RWPE1 (cell line): ENCODE measurements at regions not wholly inside any gene's neighbourhood (a gene's known extent, or its start where the extent isn't known, plus 50 kb on each side); places are given as distances from the start of the nearest gene placed in this dataset.
"Not testable (repeated sequence)": the region's sequence is repeated elsewhere in the genome, so short reads cannot be mapped to it uniquely, and the experiment has no call there.

Experiments used
- CTCF ChIA-PET: fragments of 350-600 bp; sonication (Branson Sonifier 250); formaldehyde crosslinking; extraction: SDS; loops from one replicate; lab custom pipeline; 2021; lab: Yijun Ruan, JAX
- POLR2A ChIA-PET: fragments of 400-600 bp; formaldehyde crosslinking; extraction: SDS; loops from one replicate; lab custom pipeline; 2020; ENCODE audit warnings: antibody characterized with exemption; ENCODE audit not compliant: low non-redundant PET; lab: Yijun Ruan, JAX
- DNase-seq: peaks from one replicate; pipeline ENCODE4 v3.0.0; 2012; ENCODE audit warnings: low spot score
- H3K27ac ChIP-seq: fragments of 450-650 bp; 2 replicates; pipeline ENCODE4 v1.5.1; 2017
- CTCF ChIP-seq: fragments of 450-650 bp; conservative IDR thresholded peaks from 2 replicates; pipeline ENCODE4 v1.5.1; 2017; ENCODE audit warnings: low read depth, mild to moderate bottlenecking

DNA sequence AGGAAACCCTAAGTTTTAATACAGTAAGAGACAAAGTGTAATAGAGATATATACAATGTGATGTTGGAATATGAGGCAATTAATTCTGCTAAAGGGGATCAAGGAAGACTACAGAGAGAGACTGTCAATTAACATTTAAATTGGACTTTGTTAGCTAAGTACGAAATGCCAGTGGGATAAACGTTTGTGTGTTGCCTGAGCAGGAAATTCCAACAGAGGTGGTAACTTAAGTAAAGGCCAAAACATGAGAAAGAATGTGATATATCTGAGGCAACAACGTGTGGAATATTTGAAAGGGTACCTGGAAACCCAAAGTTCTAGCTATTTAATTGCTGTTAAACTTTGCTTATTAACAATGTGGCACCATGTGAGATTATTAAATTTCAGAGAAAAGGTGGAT lies 1666.9 kb upstream of the WWC1 start:
- ChIA-PET POLR2A (no interaction called here), CTCF (no interaction called here)
- DNase-seq, result no peak
- no peak for TF ChIP-seq CTCF
- no peak overlapping the region for H3K27ac ChIP-seq

GRCh38 chr5:166625210-166625865 lies 1666.1 kb upstream of the WWC1 start:
- ChIA-PET POLR2A (no interaction called here), CTCF (no interaction called here)
- TF ChIP-seq CTCF, result no peak
- H3K27ac ChIP-seq, result no peak overlapping the region
- DNase-seq, result no peak

- no peak for DNase-seq
- POLR2A ChIA-PET, result no interaction called here
- TF ChIP-seq CTCF, result no peak
- H3K27ac ChIP-seq, result no peak overlapping the region
- CTCF ChIA-PET, result interaction anchor here (0.7 kb wide), 1 partner anchor 1587 kb away, joined by 4 read pairs; no protein-coding TSS in a partner anchor
Measured at GRCh38 chr5:166637295-166637694, 1654.2 kb upstream of the WWC1 start.

GRCh38 chr5:166639151-166639550 lies 1652.3 kb upstream of the WWC1 start:
- no peak for TF ChIP-seq CTCF
- no peak for DNase-seq
- CTCF ChIA-PET, result no interaction called here
- POLR2A ChIA-PET, result no interaction called here
- H3K27ac ChIP-seq, result no peak overlapping the region

DNA sequence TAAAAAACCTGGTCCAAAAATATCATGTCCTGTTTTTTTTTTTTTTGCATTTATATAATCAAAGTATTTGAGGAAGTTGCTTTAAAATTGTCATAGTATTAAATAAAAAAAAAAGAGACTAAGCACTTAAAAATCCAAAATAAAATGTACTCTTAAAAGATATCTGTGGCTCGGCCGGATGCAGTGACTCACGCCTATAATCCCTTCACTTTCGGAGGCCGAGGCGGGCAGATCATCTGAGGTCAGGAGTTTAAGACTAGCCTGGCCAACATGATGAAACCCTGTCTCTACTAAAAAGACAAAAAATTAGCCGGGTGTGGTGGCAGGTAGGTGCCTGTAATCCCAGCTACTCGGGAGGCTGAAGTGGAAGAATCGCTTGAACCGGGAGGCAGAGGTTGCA lies 1651.3 kb upstream of the WWC1 start:
- DNase-seq, POLR2A ChIA-PET: not testable (repeated sequence)
- peak overlapping the region; percentile 70 for H3K27ac ChIP-seq
- CTCF ChIA-PET, result interaction anchor here (0.6 kb wide), 1 partner anchor 1074 kb away, joined by 3 read pairs; no protein-coding TSS in a partner anchor

DNA sequence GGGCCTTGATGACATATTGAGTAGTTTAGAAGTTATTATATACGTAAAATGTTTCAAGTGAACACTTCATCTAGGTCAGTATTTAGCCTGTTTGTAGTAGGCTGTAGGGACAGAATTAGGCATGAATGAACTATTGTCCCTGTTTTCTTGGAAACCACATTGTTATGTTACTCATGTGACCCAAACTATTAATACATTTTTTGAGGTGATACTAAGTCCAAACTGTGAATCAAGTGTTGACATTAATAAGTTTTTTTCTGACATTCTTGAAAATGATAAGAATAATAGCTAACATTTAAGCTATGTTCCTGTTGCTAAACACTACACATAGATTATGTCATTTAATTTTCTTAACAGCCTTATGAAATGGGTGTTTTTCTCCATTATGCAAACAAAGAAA lies 1642.7 kb upstream of the WWC1 start:
- CTCF ChIA-PET, result interaction anchor here (0.6 kb wide), 1 partner anchor 143 kb away, joined by 5 read pairs; no protein-coding TSS in a partner anchor
- POLR2A ChIA-PET, result no interaction called here
- TF ChIP-seq CTCF, result no peak
- DNase-seq, result no peak
- H3K27ac ChIP-seq, result no peak overlapping the region

DNA sequence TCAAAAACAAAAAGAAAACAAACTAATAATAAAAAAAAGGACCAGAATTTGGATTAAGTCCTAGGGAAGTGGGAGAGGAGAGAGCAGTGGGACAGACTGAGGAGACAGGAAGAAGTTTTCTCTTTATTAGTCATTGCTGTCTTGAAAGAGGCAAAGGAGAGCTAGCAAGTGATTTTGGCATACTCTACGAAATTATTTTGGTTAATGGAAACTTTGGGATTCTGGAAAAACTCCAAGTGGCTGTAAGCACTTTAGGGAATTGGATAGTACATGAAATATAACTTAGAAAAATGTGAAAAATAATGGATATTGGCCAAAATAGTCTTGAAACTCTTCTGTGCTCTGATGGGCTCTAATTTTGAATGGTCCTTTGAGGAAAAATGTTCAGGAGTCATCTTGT lies 1641.8 kb upstream of the WWC1 start:
- TF ChIP-seq CTCF, result no peak
- no peak for DNase-seq
- CTCF ChIA-PET, result no interaction called here
- POLR2A ChIA-PET, result no interaction called here
- peak overlapping the region; percentile 44; the same call in 1 of the 2 replicates for H3K27ac ChIP-seq
